HTR-8/SVneo (cell line): ENCODE measurements at regions not wholly inside any gene's neighbourhood (a gene's known extent, or its start where the extent isn't known, plus 50 kb on each side); places are given as distances from the start of the nearest gene placed in this dataset.
"Not testable (repeated sequence)": the region's sequence is repeated elsewhere in the genome, so short reads cannot be mapped to it uniquely, and the experiment has no call there.

ENCODE experiments used
- DNase-seq: peaks from one replicate; pipeline ENCODE4 v3.0.0; 2011; ENCODE audit warnings: low spot score, mixed read lengths; ENCODE audit not compliant: insufficient read length
- FAIRE-seq: peaks from 2 replicates; lab custom pipeline; 2011; peaks lifted over from hg19 to GRCh38; lab: Jason Lieb, UNC

DNA sequence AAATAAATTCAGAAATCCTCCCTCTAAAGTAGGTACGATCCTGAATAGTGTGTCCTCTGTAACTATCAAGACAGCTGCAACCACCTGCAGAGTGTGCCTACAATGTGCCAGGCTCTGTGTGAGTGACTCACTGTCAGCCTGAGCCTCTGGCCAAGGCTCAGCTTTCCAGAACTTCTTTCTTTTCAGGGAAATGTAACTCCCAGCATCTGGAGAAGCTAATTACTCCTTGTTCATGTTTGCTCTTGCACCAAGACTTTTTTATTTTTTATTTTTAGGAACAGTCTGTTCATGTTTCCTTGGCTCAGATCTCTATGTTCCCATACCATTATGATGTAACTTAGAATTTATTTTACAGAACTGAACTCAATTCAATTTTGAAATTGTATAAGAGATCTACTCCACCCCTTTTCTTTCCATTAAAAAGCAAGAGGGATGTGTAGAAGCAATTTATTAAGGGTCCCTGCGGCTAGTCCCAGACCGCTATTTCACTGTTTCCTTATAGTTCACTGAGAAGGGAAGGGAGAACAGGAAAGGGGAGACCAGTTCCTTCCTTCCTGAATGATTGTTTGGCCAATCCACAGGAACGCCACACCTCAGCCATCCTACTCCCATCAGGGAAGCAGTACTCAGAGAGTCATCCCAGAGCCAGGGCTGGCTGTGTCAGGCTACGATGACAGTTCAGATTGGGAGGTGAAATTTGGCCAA is 112.4 kb upstream of the ZNF648 start:
- FAIRE-seq = no peak

DNA sequence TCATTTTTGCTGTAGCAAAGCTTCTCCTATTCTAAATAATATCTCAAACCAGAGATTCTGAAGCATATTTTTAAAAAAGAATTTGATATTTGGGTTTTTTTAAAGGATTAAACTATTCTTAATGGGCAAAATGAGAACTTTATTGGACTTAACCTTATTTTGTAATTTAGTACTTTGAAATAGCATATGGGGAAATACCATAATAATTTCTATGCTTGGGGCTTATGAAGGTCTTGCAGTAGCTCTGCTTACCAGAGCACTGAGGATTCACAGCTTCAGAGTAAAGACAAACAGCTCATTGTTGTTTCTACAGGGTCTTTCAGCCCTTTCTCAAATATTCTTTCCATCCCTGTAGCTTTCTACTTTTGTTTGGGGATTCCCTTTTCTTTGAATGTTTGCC is 111.2 kb upstream of the ZNF648 start:
- FAIRE-seq = no peak
- no peak for DNase-seq

More for the DNA sequence above, 112.4 kb upstream of the ZNF648 start:
- DNase-seq = no peak

DNA sequence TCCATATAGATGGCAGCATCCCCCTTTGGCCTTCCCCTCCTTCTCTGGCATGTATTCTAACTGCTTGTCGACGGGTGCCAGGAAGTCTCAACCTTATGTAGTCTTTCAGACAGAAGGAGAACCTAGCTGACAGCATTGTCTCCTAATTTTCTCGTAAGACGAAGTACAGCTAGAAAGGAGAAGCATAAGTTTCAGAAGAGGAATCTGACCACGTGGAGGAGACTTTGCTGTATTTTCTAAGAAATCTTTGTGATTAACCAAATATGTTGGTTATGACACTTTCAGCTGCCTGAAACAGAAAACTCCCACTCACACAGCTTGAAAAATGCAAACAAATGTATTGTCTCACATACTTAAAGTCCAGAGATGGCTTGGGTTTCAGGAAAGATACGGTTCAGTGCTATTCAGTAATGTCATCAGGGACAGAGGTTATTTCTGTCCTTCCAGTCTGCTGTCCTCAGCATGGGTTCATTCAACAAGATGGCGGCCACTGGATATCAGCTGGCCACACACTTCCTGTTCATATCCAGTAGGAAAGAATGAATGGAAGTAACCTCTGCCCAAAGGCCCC is 109.5 kb upstream of the ZNF648 start:
- DNase-seq (no peak), FAIRE-seq (no peak)

DNA sequence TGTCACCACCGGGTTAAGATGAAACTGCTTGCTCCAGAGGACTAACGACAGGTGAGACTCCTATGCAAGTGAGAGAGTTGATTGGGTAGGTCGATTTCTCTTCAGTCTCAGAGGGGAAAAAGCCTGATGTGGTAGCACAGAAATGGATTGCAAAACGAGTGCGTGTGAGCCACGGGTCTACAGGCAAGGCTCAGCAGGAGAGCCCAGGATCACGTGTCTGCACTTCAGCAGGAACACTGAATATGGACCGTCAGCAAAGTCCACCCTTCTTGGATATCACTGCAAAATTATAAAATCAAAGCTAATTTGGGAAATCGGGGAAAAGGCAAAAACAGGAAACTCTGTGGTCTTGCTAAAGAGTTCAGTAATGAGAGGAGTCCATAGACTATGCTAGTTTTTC is 107.7 kb upstream of the ZNF648 start:
- FAIRE-seq = no peak
- DNase-seq = no peak

DNA sequence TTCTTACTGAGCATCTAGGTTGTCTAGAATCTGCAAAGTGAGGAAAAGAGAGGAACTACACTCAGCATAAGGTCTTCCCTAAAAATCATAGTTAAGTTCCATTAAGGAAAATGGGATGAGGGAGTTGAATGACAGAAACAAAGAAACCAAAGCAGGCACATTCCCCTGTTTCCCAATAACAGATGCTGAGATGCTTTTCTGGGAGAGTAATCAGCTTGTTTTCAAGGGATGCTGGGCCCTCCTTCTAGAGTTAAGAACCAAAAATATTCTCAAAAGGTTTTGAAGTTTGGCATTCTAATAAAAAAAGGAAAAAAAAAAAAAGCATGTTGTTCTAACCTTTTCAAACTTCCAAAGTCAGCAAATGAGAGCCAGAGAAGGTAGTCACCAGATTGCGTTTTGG is 105.2 kb upstream of the ZNF648 start:
- FAIRE-seq = no peak
- no peak for DNase-seq

DNA sequence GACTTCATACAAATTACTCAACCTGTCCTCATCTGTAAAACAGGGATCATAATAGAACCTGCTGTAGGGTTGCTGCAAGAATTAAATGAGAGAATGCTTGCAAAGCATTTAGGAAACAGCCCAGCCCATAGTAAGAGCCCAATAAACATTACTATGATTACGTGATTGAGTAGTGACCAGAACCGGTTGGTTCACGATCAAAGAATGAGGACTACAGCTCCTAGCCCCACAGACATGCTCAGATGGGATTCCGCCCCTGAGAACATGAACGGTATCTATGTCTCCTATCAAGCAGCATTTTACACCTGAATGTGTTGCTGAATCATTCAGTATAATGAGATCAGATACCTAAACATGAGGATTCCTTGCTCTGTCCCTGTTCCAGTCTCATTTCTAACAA is 104.8 kb upstream of the ZNF648 start:
- DNase-seq = no peak
- no peak for FAIRE-seq

DNA sequence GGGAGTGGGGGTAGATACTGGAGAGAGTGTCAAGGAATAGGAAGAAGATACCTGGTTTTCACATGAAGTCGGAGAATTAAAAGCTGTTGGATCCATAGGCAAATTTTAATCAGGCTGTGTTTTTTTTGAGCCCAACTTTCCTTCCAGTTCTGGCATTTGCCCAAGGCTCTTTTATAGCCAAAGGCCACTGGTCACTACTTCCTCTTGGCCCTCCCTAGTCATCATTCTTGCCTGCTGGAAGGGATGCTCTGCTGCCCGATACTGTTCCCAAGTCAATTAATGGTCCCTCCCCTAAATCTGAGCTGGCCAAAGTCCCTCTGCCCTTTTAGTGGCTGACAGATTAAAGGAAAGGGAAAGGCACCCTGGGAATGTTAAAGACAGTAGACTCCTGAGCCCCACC is 102.8 kb upstream of the ZNF648 start:
- DNase-seq (no peak), FAIRE-seq (no peak)

DNA sequence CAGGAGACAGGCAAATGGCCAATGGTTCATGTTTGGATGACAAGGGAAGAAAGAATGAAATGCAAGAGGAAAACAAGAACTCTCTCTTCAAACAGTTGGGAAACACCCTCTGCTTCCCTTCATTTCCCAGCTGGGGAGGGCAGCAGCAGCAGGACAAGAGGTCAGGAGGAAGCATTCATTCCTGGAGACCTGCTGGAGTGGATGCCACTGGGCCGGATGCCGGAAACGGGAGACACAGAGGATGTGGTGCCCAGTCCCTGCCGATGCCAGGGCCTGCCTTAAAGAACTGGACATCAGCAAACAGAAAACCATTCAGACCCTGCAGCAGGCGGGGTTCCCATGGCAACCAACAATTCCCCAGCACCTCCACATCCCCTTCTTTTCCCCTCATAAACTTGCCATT is 102.3 kb upstream of the ZNF648 start:
- DNase-seq = no peak
- FAIRE-seq = no peak

DNA sequence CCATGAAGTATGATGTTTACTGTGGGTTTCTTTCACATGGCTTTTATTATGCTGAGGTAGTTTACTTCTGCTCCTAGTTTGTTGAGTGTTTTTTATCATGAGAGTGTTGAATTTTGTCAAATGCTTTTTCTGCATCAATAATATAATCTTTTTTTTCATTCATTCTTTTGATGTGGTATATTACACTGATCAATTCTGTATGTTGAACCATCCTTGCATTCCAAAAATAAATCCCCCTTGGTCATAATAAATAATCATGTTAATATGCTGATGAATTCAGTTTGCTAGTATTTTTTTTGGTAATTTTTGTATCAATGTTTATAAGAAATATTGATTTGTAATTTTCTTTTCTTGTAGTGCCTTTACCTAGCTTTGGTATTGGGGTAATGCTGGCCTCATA is 97.9 kb upstream of the ZNF648 start:
- DNase-seq (no peak), FAIRE-seq (no peak)

DNA sequence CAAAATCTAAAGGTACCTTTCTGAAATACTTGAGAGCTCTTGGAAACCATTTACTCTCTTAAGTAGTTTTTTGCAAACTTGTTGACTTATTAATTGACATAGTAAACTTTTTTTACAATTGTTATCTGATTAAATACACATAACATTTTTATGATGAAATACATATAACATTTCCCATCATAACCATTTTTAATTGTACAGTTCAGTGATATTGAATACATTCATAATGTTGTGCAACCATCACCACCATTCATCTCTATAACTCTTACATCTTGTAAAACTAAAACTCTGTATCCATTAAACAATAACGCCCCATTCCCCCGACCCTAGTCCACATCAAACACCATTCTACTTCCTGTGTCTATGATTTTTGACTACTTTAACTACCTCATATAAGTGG is 95.7 kb upstream of the ZNF648 start:
- no peak for FAIRE-seq
- DNase-seq = no peak

DNA sequence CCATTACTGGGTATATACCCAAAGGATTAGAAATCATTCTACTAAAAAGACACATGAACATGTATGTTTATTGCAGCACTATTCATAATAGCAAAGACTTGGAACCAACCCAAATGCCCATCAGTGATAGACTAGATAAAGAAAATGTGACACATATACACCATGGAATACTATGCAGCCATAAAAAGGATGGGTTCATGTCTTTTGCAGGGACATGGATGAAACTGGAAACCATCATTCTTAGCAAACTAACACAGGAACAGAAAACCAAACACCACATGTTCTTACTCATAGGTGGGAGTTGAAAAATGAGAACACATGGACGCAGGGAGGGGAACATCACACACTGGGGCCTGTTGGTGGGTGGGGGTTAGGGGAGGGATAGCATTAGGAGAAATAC is 92.9 kb upstream of the ZNF648 start:
- DNase-seq, FAIRE-seq: not testable (repeated sequence)

DNA sequence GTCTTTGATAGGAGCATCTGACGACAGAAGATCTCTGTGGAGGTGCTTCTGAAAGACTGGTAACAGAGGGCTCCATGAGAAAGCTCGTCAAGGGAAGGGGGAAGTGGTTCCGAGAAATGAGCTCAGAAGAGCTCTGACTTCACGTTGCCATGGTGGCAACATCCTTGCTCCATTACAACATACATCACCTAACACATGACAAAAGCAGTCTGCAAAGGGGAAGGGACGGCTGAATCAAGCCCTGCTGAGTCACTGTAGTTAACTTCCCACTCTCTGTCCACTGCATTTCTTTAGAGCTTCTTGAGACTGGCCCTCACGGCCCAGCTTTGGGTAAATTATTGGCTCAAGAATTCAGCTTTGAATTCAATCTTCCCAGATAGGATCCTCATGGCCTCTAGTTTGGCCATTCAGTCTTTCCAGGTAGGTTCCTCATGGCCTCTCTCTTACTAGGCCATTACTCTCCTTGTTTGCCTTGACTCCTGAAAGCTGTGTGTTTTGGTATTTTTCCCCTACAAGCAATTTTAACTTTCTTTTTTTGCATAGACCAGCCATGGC is 88.0 kb upstream of the ZNF648 start:
- FAIRE-seq = no peak

DNA sequence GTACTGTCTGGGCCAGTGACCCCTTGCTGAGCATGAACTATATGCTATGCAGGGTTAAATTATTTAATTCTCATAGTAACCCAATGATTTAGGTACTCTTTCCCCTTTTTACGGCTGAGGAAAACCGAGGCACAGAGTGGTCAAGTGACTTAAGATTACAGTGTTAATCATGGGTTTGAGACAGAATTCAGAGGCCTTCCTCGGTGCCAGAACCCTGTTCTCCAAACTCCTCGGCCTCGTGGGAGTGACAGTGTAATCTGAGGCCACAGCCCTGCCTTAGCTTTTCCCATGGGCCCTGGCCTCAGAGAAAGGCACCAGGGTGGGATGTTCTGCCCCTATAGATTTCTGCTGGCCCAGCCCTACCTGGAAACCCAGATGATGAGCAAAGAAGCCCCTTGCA is 86.4 kb upstream of the ZNF648 start:
- no peak for FAIRE-seq

More for the DNA sequence above, 88.0 kb upstream of the ZNF648 start:
- DNase-seq = no peak

DNA sequence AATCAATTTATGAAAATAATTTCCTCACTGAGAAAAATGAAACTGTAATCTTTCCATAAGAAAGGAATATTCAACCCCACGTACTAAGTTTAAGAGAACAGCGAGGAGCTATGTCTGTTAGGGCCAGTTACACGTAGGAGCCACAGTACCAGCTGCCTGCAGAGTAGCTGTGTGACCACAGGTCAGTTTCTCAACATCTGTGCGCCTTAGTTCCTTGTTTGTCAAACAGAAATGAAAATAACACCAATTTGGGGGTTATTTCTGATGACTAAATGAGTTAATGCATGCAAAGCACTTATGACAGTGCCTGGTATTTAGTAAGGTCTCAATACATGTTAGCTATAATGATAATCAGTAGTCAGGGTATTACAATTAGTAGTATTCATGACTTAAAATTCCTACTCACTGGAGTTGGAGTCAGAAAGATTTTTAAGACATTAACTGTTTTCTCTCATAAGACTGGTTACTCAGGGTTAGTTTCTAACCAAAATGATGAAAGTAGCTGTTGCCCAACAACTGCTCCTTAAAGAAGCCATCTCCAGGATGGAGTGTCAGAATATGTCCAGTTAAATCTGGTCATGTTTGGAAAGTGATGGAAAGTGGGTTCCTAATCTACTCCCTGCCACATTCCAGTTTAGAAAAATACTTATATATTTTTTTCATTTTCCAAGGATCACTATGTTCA is 85.8 kb upstream of the ZNF648 start:
- DNase-seq (no peak), FAIRE-seq (no peak)

More for the DNA sequence above, 86.4 kb upstream of the ZNF648 start:
- no peak for DNase-seq

DNA sequence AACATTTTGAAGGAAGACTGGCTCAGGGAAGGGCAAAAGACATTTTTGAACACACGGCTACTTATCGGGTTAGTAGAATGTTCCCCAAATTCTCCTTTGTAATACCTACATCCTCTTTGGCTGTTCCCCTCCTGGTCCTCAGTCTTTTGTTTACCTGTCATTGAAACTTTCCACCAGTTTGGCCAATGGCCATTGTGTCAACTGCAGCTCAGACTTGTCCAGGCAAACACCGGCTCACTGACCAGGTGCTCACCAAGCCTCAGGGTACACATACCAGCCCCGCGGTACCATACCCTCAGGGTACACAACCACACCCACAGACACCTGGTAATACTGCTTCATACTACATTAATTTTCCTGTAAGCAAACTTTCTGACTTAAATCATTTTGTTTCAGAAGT is 84.8 kb upstream of the ZNF648 start:
- no peak for FAIRE-seq
- DNase-seq = no peak

DNA sequence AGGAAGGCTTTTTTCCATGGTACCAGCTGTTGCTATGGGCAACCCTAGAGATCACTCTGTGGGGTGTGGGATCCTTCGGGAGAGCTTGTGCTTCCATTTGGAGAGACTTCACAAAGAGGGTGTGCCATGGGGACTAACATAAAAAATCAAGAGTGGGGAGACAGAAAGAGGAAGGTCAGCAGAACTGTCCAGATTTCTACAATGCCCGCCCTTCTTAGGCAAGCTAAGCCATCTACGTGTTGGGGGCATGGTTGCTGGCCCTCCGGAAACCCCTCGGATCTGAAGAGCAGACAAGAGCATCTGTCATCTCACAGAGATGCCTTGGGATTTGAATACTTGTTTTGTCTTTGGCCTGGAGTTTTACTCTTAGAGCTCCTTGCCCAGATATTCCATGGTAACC is 83.9 kb upstream of the ZNF648 start:
- FAIRE-seq (no peak), DNase-seq (no peak)

DNA sequence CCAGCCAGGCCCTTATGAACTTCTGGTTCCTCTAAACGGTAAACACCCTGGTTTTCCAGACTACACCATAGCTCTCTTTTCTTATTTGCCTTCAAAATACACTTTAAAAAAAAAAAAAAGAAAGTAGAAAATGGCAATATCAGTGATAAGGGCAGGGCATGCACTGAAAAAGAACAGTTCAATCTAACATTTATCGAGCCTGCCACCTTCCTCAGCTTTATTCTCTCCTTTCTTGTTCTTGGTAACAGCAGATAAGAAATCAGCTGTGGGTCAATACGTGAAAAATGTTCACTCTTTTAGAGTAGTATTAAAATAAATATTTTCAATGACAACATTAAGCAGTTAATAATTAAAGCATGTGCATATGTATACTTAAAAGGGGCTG is 83.1 kb upstream of the ZNF648 start:
- no peak for DNase-seq
- no peak for FAIRE-seq

DNA sequence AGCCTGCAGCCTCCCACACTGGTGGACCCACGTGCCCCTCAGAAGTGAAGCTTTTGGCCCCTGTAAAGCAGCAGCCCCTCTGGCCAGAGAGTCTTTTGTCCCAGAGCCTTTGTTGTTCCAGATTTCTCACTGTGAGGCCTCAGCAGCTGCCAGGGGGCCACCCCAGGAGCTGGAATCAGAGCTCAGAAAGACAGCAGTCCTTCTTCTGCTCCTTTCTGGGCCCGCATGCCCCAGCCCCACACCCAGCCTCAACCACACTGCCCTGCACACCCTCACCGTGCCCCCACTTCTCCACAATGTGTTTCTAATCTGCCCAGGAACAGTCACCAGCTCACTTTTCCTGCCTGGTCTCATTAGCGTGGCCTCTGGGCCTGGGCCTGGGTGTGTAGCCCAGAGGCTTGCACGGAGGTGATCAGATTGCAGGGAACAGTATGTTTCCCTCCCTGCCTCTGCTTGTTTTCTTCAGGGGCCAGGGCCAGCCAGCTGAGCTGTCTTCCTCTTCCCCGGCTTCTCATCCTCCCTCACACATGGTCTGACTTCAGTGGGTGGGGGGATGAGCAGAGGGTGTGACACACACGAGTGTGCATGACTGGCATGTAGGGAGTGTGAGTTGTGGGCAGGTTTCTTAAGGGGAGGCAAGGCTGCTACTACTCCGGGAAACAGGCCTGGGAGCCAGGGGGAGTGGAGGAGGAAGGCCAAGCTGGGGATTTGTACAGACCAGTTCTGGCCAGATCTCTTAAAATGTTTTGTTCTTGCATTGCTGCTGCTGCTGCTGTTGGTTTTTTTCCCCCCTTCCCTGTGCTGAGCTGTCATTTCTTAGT is 82.5 kb upstream of the ZNF648 start:
- DNase-seq (no peak), FAIRE-seq (no peak)

DNA sequence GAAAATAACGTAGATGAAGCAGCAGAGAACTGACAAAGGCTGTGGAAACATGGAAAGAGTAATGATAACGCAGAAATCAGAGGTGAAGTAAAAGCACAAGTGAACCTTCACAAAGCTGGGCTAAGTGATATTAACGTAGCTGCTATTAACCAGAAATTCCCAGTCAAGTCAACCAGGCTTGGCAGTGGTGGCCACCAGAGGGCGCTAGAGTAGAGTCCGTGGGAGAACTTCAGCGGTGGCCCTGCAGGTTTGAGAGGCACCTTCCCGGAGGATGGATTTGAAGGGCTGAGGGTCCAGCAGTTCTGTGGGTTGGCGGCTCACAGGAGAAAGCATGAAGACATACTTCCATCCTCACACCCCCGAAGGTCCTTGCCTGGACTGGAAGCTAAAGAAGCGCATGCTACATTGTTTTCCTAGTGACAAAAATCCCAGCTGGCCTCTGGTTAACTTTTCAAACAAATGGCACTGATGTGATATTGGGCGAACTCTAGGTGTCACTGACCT is 81.7 kb upstream of the ZNF648 start:
- FAIRE-seq (no peak), DNase-seq (peak; percentile 66)

DNA sequence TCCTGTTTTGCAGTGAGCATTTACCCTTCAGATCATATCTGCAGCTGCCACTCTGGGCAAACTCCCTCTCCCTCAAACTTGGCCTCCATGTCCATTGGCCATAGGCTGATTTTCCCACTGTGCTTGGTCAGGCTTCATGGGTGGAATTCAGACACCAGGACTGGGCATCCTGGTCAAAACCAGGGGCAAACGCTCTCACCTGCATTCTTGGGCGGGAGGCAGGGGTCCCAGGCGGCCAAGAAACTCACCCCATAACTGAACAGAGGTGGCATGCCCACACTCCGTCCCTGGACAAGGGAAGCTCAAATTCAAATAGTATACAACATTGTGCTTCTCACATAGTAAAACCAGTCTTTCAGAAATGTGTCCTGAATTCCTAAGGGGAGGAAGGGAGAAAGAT is 81.1 kb upstream of the ZNF648 start:
- no peak for FAIRE-seq
- DNase-seq = no peak
